Tibial nerve (tissue), 3 donors: ENCODE measurements at regions not wholly inside any gene's neighbourhood (a gene's known extent, or its start where the extent isn't known, plus 50 kb on each side); places are given as distances from the start of the nearest gene placed in this dataset.

Experiments
- POLR2A ChIP-seq, 2 donors: fragments of 450-650 bp; IDR thresholded peaks; one replicate each; pipeline ENCODE4 v1.6.1; 2017; ENCODE audit warnings: antibody characterized with exemption in 2 of 2, mild to moderate bottlenecking in 2 of 2, moderate library complexity in 2 of 2
- TF ChIP-seq, protein P1 (sequence below), 5 experiments: fragments of 200-600 bp in 3 of 5; fragments of 450-650 bp in 2 of 5; sonication (generic) in 3 of 5; IDR thresholded peaks; one replicate each; pipeline ENCODE4 v1.5.1; 2016 to 2019; ENCODE audit warnings: antibody characterized with exemption in 5 of 5, mild to moderate bottlenecking in 3 of 5, moderate library complexity in 2 of 5

DNA sequence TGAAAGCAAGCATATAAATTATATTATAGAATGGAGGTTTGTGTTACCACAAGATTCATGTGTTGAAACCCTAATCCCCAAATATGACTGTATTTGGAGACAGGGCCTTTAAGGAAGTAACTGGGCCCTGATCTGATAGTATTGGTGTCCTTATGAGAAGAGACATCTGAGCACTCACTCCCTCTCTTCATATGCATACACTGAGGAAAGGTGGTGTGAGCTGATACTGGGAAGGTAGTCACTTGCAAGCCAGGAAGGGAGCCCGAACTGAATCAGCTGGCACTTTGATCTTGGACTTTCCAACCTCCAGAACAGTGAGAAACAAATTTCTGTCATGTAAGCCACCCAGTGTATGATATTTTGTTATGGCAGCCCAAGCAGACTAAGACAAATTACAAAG, 66.9 kb upstream of the RHOBTB1 start:
- TF ChIP-seq, protein P1, sequence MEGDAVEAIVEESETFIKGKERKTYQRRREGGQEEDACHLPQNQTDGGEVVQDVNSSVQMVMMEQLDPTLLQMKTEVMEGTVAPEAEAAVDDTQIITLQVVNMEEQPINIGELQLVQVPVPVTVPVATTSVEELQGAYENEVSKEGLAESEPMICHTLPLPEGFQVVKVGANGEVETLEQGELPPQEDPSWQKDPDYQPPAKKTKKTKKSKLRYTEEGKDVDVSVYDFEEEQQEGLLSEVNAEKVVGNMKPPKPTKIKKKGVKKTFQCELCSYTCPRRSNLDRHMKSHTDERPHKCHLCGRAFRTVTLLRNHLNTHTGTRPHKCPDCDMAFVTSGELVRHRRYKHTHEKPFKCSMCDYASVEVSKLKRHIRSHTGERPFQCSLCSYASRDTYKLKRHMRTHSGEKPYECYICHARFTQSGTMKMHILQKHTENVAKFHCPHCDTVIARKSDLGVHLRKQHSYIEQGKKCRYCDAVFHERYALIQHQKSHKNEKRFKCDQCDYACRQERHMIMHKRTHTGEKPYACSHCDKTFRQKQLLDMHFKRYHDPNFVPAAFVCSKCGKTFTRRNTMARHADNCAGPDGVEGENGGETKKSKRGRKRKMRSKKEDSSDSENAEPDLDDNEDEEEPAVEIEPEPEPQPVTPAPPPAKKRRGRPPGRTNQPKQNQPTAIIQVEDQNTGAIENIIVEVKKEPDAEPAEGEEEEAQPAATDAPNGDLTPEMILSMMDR (IDR thresholded peaks at IDR 0.05): no peak
- no peak for TF ChIP-seq POLR2A (IDR thresholded peaks at IDR 0.05)
